RPMI8226 (cell line): ENCODE measurements at regions not wholly inside any gene's neighbourhood (a gene's known extent, or its start where the extent isn't known, plus 50 kb on each side); places are given as distances from the start of the nearest gene placed in this dataset.
"Not testable (repeated sequence)": the region's sequence is repeated elsewhere in the genome, so short reads cannot be mapped to it uniquely, and the experiment has no call there.

Experiments
- DNase-seq: peaks from one replicate; pipeline ENCODE4 v3.0.0-alpha.2; 2015

- not testable (repeated sequence) for DNase-seq
Observed at GRCh38 chr7:32762206-32762924, 129.2 kb downstream of the KBTBD2 start.

- no peak for DNase-seq
Observed at GRCh38 chr7:32761451-32762205, 129.9 kb downstream of the KBTBD2 start.

GRCh38 chr7:32760755-32761154 is 130.8 kb downstream of the KBTBD2 start:
- DNase-seq: not testable (repeated sequence)

DNA sequence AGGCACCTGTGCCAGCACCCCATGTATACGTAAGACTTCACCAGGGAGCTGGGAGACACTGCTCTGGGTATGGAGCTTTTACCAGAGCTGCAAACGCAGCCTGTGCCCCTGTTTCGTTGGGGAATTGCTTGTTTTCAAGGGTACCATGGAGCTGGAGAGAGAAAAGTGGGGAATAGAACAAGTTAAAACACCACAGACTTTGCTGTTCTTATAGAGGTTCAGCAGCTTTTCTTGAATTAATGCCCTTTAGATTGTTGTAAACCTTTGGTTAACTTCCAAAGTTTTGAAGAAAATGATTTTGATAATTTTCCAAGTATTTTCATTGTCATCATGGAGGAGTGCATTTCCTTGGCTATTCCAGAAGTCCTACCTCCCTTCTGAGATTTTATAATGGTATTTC is 131.7 kb downstream of the KBTBD2 start:
- DNase-seq: not testable (repeated sequence)

- not testable (repeated sequence) for DNase-seq
Observed at GRCh38 chr7:32753872-32754271, 137.7 kb downstream of the KBTBD2 start.

GRCh38 chr7:32748337-32748736 is 143.2 kb downstream of the KBTBD2 start:
- not testable (repeated sequence) for DNase-seq

GRCh38 chr7:32747443-32748148 is 144.0 kb downstream of the KBTBD2 start:
- not testable (repeated sequence) for DNase-seq

GRCh38 chr7:32741853-32742476 is 149.6 kb downstream of the KBTBD2 start:
- not testable (repeated sequence) for DNase-seq

DNA sequence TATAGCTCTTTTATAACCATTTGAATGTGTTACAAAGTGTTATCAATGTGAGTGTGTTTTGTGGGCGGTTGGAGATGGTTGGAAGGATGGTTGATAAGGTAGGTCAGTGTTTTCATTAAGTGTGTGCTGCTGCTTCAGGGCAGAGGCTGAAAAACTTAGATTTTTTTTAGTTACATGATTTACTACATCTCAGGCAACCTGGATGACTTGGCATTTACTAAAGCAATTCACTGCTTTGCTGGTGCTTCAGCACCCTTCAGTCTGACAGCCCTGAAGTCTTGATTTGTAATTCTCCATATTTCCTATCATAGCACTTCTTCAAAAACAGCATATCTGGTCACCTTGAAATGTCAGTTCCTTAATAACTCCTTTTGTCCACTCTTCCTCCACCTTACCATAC is 151.8 kb downstream of the KBTBD2 start:
- DNase-seq: not testable (repeated sequence)

GRCh38 chr7:32738390-32738789 is 153.2 kb downstream of the KBTBD2 start:
- not testable (repeated sequence) for DNase-seq

DNA sequence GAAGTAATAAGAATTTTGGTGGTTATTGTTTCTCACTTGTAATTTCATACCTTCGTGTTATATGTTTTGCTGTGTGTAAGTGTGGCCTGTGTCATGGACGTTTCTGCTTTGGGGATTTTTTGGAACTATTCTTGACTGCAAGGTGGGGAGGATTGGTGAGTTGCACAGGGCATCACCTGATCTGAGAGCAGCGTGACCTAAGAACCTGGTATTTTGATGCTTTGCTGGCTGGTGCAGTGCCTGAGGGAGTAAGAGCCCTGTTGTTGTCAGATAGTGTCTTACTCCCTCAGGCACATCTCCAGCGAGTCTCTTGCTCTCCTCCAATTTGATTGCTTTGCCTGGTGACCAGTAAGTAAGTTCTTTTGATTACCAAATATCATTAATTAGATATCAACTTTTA is 158.8 kb downstream of the KBTBD2 start:
- peak; percentile 5 for DNase-seq

DNA sequence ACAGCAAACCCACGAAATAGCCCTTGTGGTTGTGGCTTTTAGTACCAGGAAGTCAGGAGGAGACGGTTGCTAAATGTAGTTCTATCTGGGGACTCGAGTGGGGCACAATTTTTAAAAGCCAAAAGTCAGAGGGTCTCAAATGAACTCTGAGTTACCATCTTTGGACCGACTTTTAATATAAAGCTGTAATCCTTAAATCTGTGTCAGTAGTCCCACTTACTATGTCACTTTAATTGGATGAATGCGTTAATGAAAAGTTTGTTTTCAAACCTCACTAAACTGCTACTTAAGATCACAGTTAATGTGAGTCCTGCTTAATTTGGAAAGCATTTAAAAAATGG is 162.3 kb downstream of the KBTBD2 start:
- not testable (repeated sequence) for DNase-seq

DNA sequence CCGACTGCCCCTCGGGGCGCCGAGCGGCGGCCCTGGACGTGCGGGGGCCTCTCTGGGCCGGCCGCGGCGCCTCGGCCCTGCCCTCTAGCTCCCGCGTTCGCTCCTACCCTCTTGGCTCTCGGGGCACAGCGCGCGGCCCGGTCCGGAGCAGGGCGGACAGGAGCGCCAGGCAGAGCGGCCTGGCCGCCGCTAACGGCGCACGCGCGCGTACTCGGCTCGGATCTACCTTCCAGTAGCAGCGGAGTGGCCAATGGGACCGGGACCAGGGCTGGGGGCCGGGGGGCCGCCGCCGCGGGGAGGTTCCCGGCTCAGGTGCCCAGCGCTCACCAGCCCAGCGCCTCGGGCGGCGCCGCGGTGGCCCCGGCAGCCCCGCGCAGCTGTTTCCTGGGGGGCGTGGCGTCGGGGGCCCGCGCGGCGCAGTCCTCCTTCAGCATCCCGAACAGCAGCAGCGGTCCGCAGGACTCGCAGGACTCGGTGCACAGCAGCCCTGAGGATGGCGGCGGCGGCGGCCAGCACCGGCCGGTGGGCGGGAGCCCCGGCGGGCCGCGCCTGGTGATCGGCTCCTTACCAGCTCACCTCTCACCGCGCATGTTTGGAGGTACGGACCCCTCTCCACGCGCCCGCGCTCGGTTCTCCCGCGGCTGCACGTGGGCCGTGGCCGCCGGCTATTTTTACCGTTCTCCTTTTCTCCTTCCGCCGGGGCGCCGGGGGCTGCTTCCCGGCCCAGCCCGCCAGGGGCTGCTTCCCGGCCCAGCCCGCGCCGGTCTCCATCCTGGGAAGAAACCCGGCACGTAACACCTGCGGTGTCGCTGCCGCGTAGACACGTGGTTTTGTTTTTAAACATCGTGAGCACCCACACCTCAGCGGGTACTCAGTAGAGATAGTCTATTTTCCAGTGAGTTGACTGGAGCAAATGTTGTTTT is 162.9 kb downstream of the KBTBD2 start:
- peak; percentile 67 for DNase-seq

- DNase-seq: peak; percentile 35
Observed at GRCh38 chr7:32727483-32728411, 163.8 kb downstream of the KBTBD2 start.

DNA sequence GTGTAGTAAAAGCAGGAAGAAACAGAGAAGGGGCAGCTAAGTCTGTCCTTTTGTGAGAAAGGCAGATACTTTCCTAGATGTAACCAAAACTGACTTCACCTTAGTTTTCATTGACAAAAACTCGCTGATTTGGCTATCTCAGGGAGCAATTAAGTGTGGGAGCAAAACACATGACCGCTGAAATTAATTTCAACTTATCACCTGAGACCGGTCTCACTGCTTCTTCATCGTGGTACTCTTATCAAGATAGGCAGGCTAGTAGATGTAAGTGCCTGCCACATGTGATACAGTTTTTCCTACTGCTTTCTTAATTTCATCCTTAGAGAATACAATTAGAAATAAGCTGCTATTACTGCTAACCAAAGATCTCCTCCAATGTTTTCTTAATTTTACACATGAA is 168.7 kb downstream of the KBTBD2 start:
- not testable (repeated sequence) for DNase-seq

GRCh38 chr7:32694182-32694581 is 197.4 kb downstream of the KBTBD2 start:
- no peak for DNase-seq

GRCh38 chr7:32691965-32692815 is 196.9 kb downstream of the AVL9 start:
- peak; percentile 27 for DNase-seq

DNA sequence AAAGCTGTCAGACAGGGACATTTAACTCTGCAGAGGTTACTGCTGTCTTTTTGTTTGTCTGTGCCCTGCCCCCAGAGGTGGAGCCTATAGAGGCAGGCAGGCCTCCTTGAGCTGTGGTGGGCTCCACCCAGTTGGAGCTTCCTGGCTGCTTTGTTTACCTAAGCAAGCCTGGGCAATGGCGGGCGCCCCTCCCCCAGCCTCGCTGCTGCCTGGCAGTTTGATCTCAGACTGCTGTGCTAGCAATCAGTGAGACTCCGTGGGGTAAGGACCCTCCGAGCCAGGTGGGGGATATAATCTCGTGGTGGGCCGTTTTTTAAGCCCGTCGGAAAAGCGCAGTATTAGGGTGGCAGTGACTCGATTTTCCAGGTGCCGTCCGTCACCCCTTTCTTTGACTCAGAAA is 192.8 kb downstream of the AVL9 start:
- DNase-seq: not testable (repeated sequence)

- DNase-seq: no peak
Observed at GRCh38 chr7:32681174-32681518, 185.9 kb downstream of the AVL9 start.
